PC-3 (cell line): ENCODE measurements at regions not wholly inside any gene's neighbourhood (a gene's known extent, or its start where the extent isn't known, plus 50 kb on each side); places are given as distances from the start of the nearest gene placed in this dataset.

Experiments
- ATAC-seq: fragments of 200-7000 bp; cut with Tn5 transposase; 2 replicates; pipeline ENCODE4 v1.9.1; 2020; ENCODE audit warnings: mild to moderate bottlenecking, moderate library complexity
- BruUV-seq: library from RNA; stranded (reverse); fragments of 400-500 nt; replicated peaks from 2 replicates; lab custom pipeline; 2021; lab: Mats Ljungman, UMichigan
- CTCF ChIA-PET: fragments of 300-600 bp; sonication (Branson Sonifier 250); formaldehyde crosslinking; loops from one replicate; lab custom pipeline; 2022; ENCODE audit warnings: antibody characterized with exemption; lab: Charles Lee
- POLR2A ChIA-PET: fragments of 300-600 bp; sonication (Branson Sonifier 250); formaldehyde crosslinking; loops from one replicate; lab custom pipeline; 2022; ENCODE audit warnings: antibody characterized with exemption; ENCODE audit not compliant: unreplicated experiment; lab: Charles Lee
- DNase-seq: peaks from one replicate; pipeline ENCODE4 v3.0.0-alpha.2; 2015
- H2AFZ ChIP-seq: fragments of 300-600 bp; sonication (generic); 2 replicates; pipeline ENCODE4 v1.6.0; 2016; ENCODE audit warnings: antibody characterized with exemption, low read length
- H3F3A ChIP-seq: fragments of 300-600 bp; sonication (generic); one replicate; pipeline ENCODE4 v1.6.0; 2017; ENCODE audit warnings: antibody characterized with exemption, low read length, control low read depth, mild to moderate bottlenecking; ENCODE audit not compliant: unreplicated experiment
- H3K27ac ChIP-seq: fragments of 300-600 bp; sonication (generic); 2 replicates; pipeline ENCODE4 v1.5.1; 2016; ENCODE audit warnings: mild to moderate bottlenecking, low read length
- H3K27me3 ChIP-seq: fragments of 300-600 bp; sonication (generic); 2 replicates; pipeline ENCODE4 v1.6.1; 2016; ENCODE audit warnings: low read length, mixed read lengths
- H3K36me3 ChIP-seq: fragments of 300-600 bp; sonication (generic); 2 replicates; pipeline ENCODE4 v1.6.1; 2016; ENCODE audit warnings: low read depth, mixed run types, low read length, mixed read lengths
- H3K4me1 ChIP-seq: fragments of 300-600 bp; sonication (generic); 2 replicates; pipeline ENCODE4 v1.5.1; 2016; ENCODE audit warnings: low read length; ENCODE audit not compliant: insufficient read depth
- H3K4me2 ChIP-seq: fragments of 300-600 bp; sonication (generic); 2 replicates; pipeline ENCODE4 v1.6.0; 2016; ENCODE audit warnings: low read length
- H3K4me3 ChIP-seq: fragments of 300-600 bp; sonication (generic); 2 replicates; pipeline ENCODE4 v1.5.1; 2016; ENCODE audit warnings: mild to moderate bottlenecking, low read length, mixed read lengths
- H3K79me2 ChIP-seq: fragments of 300-600 bp; sonication (generic); 2 replicates; pipeline ENCODE4 v1.6.1; 2017; ENCODE audit warnings: low read length, mixed read lengths
- H3K9ac ChIP-seq: fragments of 300-600 bp; sonication (generic); 2 replicates; pipeline ENCODE4 v1.6.0; 2016; ENCODE audit warnings: mild to moderate bottlenecking, low read length
- H3K9me2 ChIP-seq: fragments of 300-600 bp; sonication (generic); replicated peaks from 2 replicates; pipeline ENCODE4 v1.6.1; 2016; ENCODE audit warnings: mixed run types, low read length, mixed read lengths
- H3K9me3 ChIP-seq: fragments of 300-600 bp; sonication (generic); 2 replicates; pipeline ENCODE4 v1.6.1; 2016; ENCODE audit warnings: low read length, mixed read lengths
- H4K20me1 ChIP-seq: fragments of 300-600 bp; sonication (generic); 2 replicates; pipeline ENCODE4 v1.6.1; 2016; ENCODE audit warnings: low read length, mixed read lengths
- CTCF ChIP-seq: fragments of 300-600 bp; sonication (generic); conservative IDR thresholded peaks from 2 replicates; pipeline ENCODE4 v1.5.1; 2017; ENCODE audit warnings: antibody characterized with exemption, low read depth, mild to moderate bottlenecking, low read length
- EZH2 ChIP-seq: fragments of 300-600 bp; sonication (generic); IDR thresholded peaks from one replicate; pipeline ENCODE4 v1.6.1; 2017; ENCODE audit warnings: antibody characterized with exemption, mild to moderate bottlenecking, low read length; ENCODE audit not compliant: unreplicated experiment
- EZH2phosphoT487 ChIP-seq: fragments of 300-600 bp; sonication (generic); IDR thresholded peaks from 2 replicates; pipeline ENCODE4 v1.6.1; 2018; ENCODE audit warnings: mild to moderate bottlenecking, antibody characterized with exemption, low read length, borderline replicate concordance
- intact Hi-C: fragments of 100-400 bp; cut with micrococcal nuclease; formaldehyde crosslinking; loops from 2 replicates; pipeline ENCODE4 v1.9.0; 2023

- H3K27me3 ChIP-seq = peaks cover 79% of the 10 kb centered on the region
- ChIA-PET CTCF (no interaction called here), POLR2A (no interaction called here)
- no peak overlapping the region for H2AFZ ChIP-seq
- no peaks in the 10 kb centered on the region for H3K9me2 ChIP-seq
- ATAC-seq (no peak), DNase-seq (no peak)
- no peak overlapping the region for H3K27ac ChIP-seq
- H3K9me3 ChIP-seq = no peaks in the 10 kb centered on the region
- H3K4me1 ChIP-seq = no peaks in the 10 kb centered on the region
- intact Hi-C loops = no loop called here
- H3F3A ChIP-seq = no peaks in the 10 kb centered on the region
- H4K20me1 ChIP-seq = no peaks in the 10 kb centered on the region
- no peaks in the 10 kb centered on the region for H3K36me3 ChIP-seq
- no peak for TF ChIP-seq EZH2
- TF ChIP-seq CTCF = no peak
- no TSS peak for BruUV-seq
- no peak overlapping the region for H3K9ac ChIP-seq
- H3K4me2 ChIP-seq = no peak overlapping the region
- no peak overlapping the region for H3K4me3 ChIP-seq
- no peaks in the 10 kb centered on the region for H3K79me2 ChIP-seq
Measured at GRCh38 chr3:10616321-10616720, 110.9 kb upstream of the ATP2B2 start.

- intact Hi-C loops = no loop called here
- Histone ChIP-seq H3K4me3 (no peak overlapping the region), H3F3A (no peaks in the 10 kb centered on the region), H3K36me3 (no peaks in the 10 kb centered on the region), H4K20me1 (no peaks in the 10 kb centered on the region), H2AFZ (no peak overlapping the region), H3K4me1 (no peaks in the 10 kb centered on the region), H3K9me3 (no peaks in the 10 kb centered on the region), H3K4me2 (no peak overlapping the region), H3K79me2 (no peaks in the 10 kb centered on the region), H3K27me3 (peaks cover 74% of the 10 kb centered on the region), H3K9me2 (no peaks in the 10 kb centered on the region), H3K27ac (no peak overlapping the region), H3K9ac (no peak overlapping the region)
- DNase-seq (no peak), ATAC-seq (no peak)
- CTCF ChIA-PET = no interaction called here
- POLR2A ChIA-PET = no interaction called here
- no TSS peak for BruUV-seq
- TF ChIP-seq CTCF = no peak
- no peak for TF ChIP-seq EZH2phosphoT487
- no peak for TF ChIP-seq EZH2
Measured at GRCh38 chr3:10619989-10620832, 114.8 kb upstream of the ATP2B2 start.

- Histone ChIP-seq H3K4me1 (no peaks in the 10 kb centered on the region), H3K27ac (no peak overlapping the region), H3K27me3 (peaks cover 68% of the 10 kb centered on the region), H2AFZ (no peak overlapping the region), H3K4me3 (no peak overlapping the region), H3K79me2 (no peaks in the 10 kb centered on the region), H3K9me3 (no peaks in the 10 kb centered on the region), H3K9me2 (no peaks in the 10 kb centered on the region), H3K36me3 (no peaks in the 10 kb centered on the region), H4K20me1 (no peaks in the 10 kb centered on the region), H3K4me2 (no peak overlapping the region), H3F3A (no peaks in the 10 kb centered on the region), H3K9ac (no peak overlapping the region)
- no peak for TF ChIP-seq CTCF
- no peak for TF ChIP-seq EZH2phosphoT487
- no peak for TF ChIP-seq EZH2
- ATAC-seq = no peak
- intact Hi-C loops = no loop called here
- ChIA-PET POLR2A (no interaction called here), CTCF (no interaction called here)
- no TSS peak for BruUV-seq
- no peak for DNase-seq
Measured at GRCh38 chr3:10620833-10621082, 115.4 kb upstream of the ATP2B2 start.
